Immature natural killer cell (primary cell): ENCODE measurements at regions not wholly inside any gene's neighbourhood (a gene's known extent, or its start where the extent isn't known, plus 50 kb on each side); places are given as distances from the start of the nearest gene placed in this dataset.

Experiments used
- DNase-seq, 3 donors: peaks; one replicate each; pipeline ENCODE4 v3.0.0; 2022; ENCODE audit warnings: mixed read lengths in 1 of 3
- H3K27ac Mint-ChIP-seq, 6 donors: one replicate each; pipeline ENCODE4 v1.8.0; 2020; ENCODE audit warnings: mixed read lengths in 6 of 6, mild to moderate bottlenecking in 5 of 6, inconsistent platforms in 4 of 6, moderate library complexity in 3 of 6
- H3K27me3 Mint-ChIP-seq, 3 donors: one replicate each; pipeline ENCODE4 v1.8.0; 2020 to 2021; ENCODE audit warnings: low read depth in 3 of 3, mild to moderate bottlenecking in 3 of 3, mixed read lengths in 3 of 3, moderate library complexity in 3 of 3, inconsistent platforms in 1 of 3
- H3K36me3 Mint-ChIP-seq, 3 donors: one replicate each; pipeline ENCODE4 v1.8.0; 2020; ENCODE audit warnings: mixed read lengths in 3 of 3, inconsistent platforms in 2 of 3, mild to moderate bottlenecking in 2 of 3
- H3K4me1 Mint-ChIP-seq, 2 donors: one replicate each; pipeline ENCODE4 v1.8.0; 2020; ENCODE audit warnings: inconsistent platforms in 2 of 2, mild to moderate bottlenecking in 2 of 2, mixed read lengths in 2 of 2, moderate library complexity in 1 of 2
- H3K4me3 Mint-ChIP-seq, 5 donors: one replicate each; pipeline ENCODE4 v1.8.0; 2020; ENCODE audit warnings: mild to moderate bottlenecking in 5 of 5, mixed read lengths in 5 of 5, inconsistent platforms in 3 of 5, moderate library complexity in 3 of 5
- H3K9me3 Mint-ChIP-seq, 6 donors: one replicate each; pipeline ENCODE4 v1.8.0; 2020; ENCODE audit warnings: mild to moderate bottlenecking in 6 of 6, mixed read lengths in 6 of 6, inconsistent platforms in 4 of 6, moderate library complexity in 3 of 6

- no peaks in the 10 kb centered on the region for H3K4me1 Mint-ChIP-seq
- H3K36me3 Mint-ChIP-seq: no peaks in the 10 kb centered on the region
- peaks cover 3 to 4% (median 3%) of the 10 kb centered on the region in 3 donors for H3K27me3 Mint-ChIP-seq
- peaks cover 0 to 6% (median 0%) of the 10 kb centered on the region in 6 donors for H3K9me3 Mint-ChIP-seq
- no peak overlapping the region for H3K4me3 Mint-ChIP-seq
- no peak for DNase-seq
- H3K27ac Mint-ChIP-seq: no peak overlapping the region
Measured at GRCh38 chr12:88946372-88946997, 366.2 kb upstream of the KITLG start.

- H3K27ac Mint-ChIP-seq: no peak overlapping the region
- H3K4me3 Mint-ChIP-seq: no peak overlapping the region
- H3K4me1 Mint-ChIP-seq: no peaks in the 10 kb centered on the region
- no peak for DNase-seq
- H3K9me3 Mint-ChIP-seq: peaks cover 0 to 6% (median 0%) of the 10 kb centered on the region in 6 donors
- no peaks in the 10 kb centered on the region for H3K36me3 Mint-ChIP-seq
- peaks cover 3 to 4% (median 3%) of the 10 kb centered on the region in 3 donors for H3K27me3 Mint-ChIP-seq
Measured at GRCh38 chr12:88945051-88945732, 364.9 kb upstream of the KITLG start.

GRCh38 chr12:88944397-88944796 is 364.1 kb upstream of the KITLG start:
- peaks cover under 1 to 3% (median 3%) of the 10 kb centered on the region in 3 donors for H3K27me3 Mint-ChIP-seq
- H3K9me3 Mint-ChIP-seq: peaks cover 0 to 6% (median 0%) of the 10 kb centered on the region in 6 donors

GRCh38 chr12:88940854-88941253 is 360.6 kb upstream of the KITLG start:
- DNase-seq: no peak
- H3K4me1 Mint-ChIP-seq: no peaks in the 10 kb centered on the region
- H3K27me3 Mint-ChIP-seq: peaks cover 0 to 2% (median 2%) of the 10 kb centered on the region in 3 donors
- no peaks in the 10 kb centered on the region for H3K9me3 Mint-ChIP-seq
- H3K4me3 Mint-ChIP-seq: no peak overlapping the region
- H3K27ac Mint-ChIP-seq: no peak overlapping the region
- no peaks in the 10 kb centered on the region for H3K36me3 Mint-ChIP-seq

More at GRCh38 chr12:88944397-88944796, 364.1 kb upstream of the KITLG start:
- Mint-ChIP-seq H3K36me3 (no peaks in the 10 kb centered on the region), H3K4me1 (no peaks in the 10 kb centered on the region), H3K27ac (no peak overlapping the region), H3K4me3 (no peak overlapping the region)
- no peak for DNase-seq

- H3K4me1 Mint-ChIP-seq: peaks cover 0 to 4% of the 10 kb centered on the region in 2 donors
- H3K27me3 Mint-ChIP-seq: peaks cover 0 to 2% (median 0%) of the 10 kb centered on the region in 3 donors
- no peak overlapping the region for H3K4me3 Mint-ChIP-seq
- peaks cover 0 to 2% (median 0%) of the 10 kb centered on the region in 6 donors for H3K9me3 Mint-ChIP-seq
- H3K27ac Mint-ChIP-seq: no peak overlapping the region
- no peak for DNase-seq
- H3K36me3 Mint-ChIP-seq: no peaks in the 10 kb centered on the region
Measured at GRCh38 chr12:88935856-88936255, 355.6 kb upstream of the KITLG start.

GRCh38 chr12:88934163-88934747 is 354.0 kb upstream of the KITLG start:
- Mint-ChIP-seq H3K27me3 (peaks cover 0 to 2% (median 1%) of the 10 kb centered on the region in 3 donors), H3K9me3 (peaks cover 0 to 3% (median 0%) of the 10 kb centered on the region in 6 donors), H3K4me1 (peaks cover 0 to 4% of the 10 kb centered on the region in 2 donors), H3K4me3 (peak overlapping the region in 1 of 5 donors; percentile 30), H3K27ac (no peak overlapping the region), H3K36me3 (no peaks in the 10 kb centered on the region)
- DNase-seq: no peak

GRCh38 chr12:88932457-88932856 is 352.2 kb upstream of the KITLG start:
- Mint-ChIP-seq H3K4me1 (peaks cover 0 to 4% of the 10 kb centered on the region in 2 donors), H3K9me3 (peaks cover 0 to 3% (median 0%) of the 10 kb centered on the region in 6 donors), H3K4me3 (no peak overlapping the region), H3K27ac (no peak overlapping the region), H3K27me3 (peaks cover under 1 to 2% (median 1%) of the 10 kb centered on the region in 3 donors), H3K36me3 (no peaks in the 10 kb centered on the region)
- DNase-seq: no peak

- H3K4me3 Mint-ChIP-seq: no peak overlapping the region
- no peak for DNase-seq
- no peak overlapping the region for H3K27ac Mint-ChIP-seq
- peaks cover 0 to 3% (median 0%) of the 10 kb centered on the region in 6 donors for H3K9me3 Mint-ChIP-seq
- peaks cover 1 to 4% (median 2%) of the 10 kb centered on the region in 3 donors for H3K27me3 Mint-ChIP-seq
- peaks cover 0 to 4% of the 10 kb centered on the region in 2 donors for H3K4me1 Mint-ChIP-seq
- H3K36me3 Mint-ChIP-seq: no peaks in the 10 kb centered on the region
Measured at GRCh38 chr12:88931598-88931997, 351.3 kb upstream of the KITLG start.

- H3K4me3 Mint-ChIP-seq: no peak overlapping the region
Measured at GRCh38 chr12:88925454-88925853, 345.2 kb upstream of the KITLG start.

GRCh38 chr12:88924162-88924561 is 343.9 kb upstream of the KITLG start:
- Mint-ChIP-seq H3K36me3 (no peaks in the 10 kb centered on the region), H3K4me3 (no peak overlapping the region), H3K4me1 (no peaks in the 10 kb centered on the region), H3K27me3 (peaks cover 2 to 7% (median 6%) of the 10 kb centered on the region in 3 donors), H3K27ac (no peak overlapping the region), H3K9me3 (peaks cover 0 to 6% (median 0%) of the 10 kb centered on the region in 6 donors)
- no peak for DNase-seq

More at GRCh38 chr12:88925454-88925853, 345.2 kb upstream of the KITLG start:
- no peaks in the 10 kb centered on the region for H3K36me3 Mint-ChIP-seq
- DNase-seq: no peak
- no peaks in the 10 kb centered on the region for H3K4me1 Mint-ChIP-seq
- no peak overlapping the region for H3K27ac Mint-ChIP-seq
- peaks cover 2 to 6% (median 4%) of the 10 kb centered on the region in 3 donors for H3K27me3 Mint-ChIP-seq
- H3K9me3 Mint-ChIP-seq: peaks cover 0 to 6% (median 0%) of the 10 kb centered on the region in 6 donors

GRCh38 chr12:88923631-88924030 is 343.4 kb upstream of the KITLG start:
- no peak for DNase-seq
- H3K9me3 Mint-ChIP-seq: peaks cover 0 to 8% (median 0%) of the 10 kb centered on the region in 6 donors
- no peak overlapping the region for H3K4me3 Mint-ChIP-seq
- no peaks in the 10 kb centered on the region for H3K36me3 Mint-ChIP-seq
- H3K4me1 Mint-ChIP-seq: no peaks in the 10 kb centered on the region
- H3K27ac Mint-ChIP-seq: no peak overlapping the region
- H3K27me3 Mint-ChIP-seq: peaks cover 2 to 7% (median 7%) of the 10 kb centered on the region in 3 donors

- Mint-ChIP-seq H3K4me3 (no peak overlapping the region), H3K36me3 (no peaks in the 10 kb centered on the region), H3K27ac (no peak overlapping the region), H3K9me3 (peaks cover 0 to 8% (median 0%) of the 10 kb centered on the region in 6 donors), H3K4me1 (no peaks in the 10 kb centered on the region), H3K27me3 (peaks cover 2 to 10% (median 7%) of the 10 kb centered on the region in 3 donors)
- no peak for DNase-seq
Measured at GRCh38 chr12:88922816-88923215, 342.5 kb upstream of the KITLG start.

- DNase-seq: no peak
Measured at GRCh38 chr12:88921890-88922532, 341.7 kb upstream of the KITLG start.

More at GRCh38 chr12:88921890-88922532, 341.7 kb upstream of the KITLG start:
- Mint-ChIP-seq H3K4me1 (no peaks in the 10 kb centered on the region), H3K27ac (no peak overlapping the region), H3K36me3 (no peaks in the 10 kb centered on the region), H3K27me3 (peaks cover 2 to 10% (median 3%) of the 10 kb centered on the region in 3 donors), H3K9me3 (peaks cover 0 to 8% (median 0%) of the 10 kb centered on the region in 6 donors), H3K4me3 (no peak overlapping the region)
